HPDE6-E6E7 (cell line): ENCODE measurements at regions not wholly inside any gene's neighbourhood (a gene's known extent, or its start where the extent isn't known, plus 50 kb on each side); places are given as distances from the start of the nearest gene placed in this dataset.

Experiments used
- DNase-seq: peaks from one replicate; pipeline ENCODE4 v3.0.0; 2011; ENCODE audit warnings: missing footprints; ENCODE audit errors: extremely low spot score

DNA sequence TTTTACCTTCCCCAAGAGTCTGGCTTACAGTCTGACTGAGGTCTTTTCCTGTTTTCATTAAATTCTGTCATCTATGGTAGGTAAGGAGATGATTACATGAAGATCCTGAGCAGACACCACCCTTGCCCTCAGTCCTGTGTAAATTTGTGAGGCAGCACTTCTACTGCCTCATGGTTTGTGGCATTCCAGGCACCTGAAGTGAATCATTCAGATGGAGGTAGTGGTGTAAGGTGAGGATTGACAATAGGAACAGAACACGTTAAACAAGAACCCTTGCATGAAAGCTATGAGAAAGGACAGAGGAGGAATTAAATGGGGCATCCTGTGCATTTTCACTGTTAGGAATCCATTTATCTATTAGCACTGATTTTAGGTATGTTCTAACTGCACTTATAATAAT is 618.6 kb downstream of the TLL1 start:
- DNase-seq = no peak

DNA sequence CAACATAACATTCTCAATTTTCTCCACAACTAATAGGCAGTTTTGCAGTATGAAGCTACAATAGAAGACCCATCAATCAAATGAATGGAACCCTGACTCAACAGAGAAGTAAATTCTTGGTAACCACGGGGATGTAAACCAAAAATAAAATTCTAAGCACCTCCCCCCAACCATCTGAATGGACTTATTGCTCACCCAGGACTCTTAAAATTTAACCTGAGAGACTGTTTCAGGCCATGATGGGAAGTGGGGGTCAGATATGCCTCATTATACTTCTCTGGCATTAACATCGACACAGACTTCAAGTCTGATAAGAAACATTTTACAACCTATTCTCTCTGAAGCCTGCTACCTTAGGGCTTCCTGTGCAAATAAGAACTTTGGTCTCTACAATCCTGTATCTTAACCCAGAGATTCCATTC is 620.9 kb downstream of the TLL1 start:
- no peak for DNase-seq

DNA sequence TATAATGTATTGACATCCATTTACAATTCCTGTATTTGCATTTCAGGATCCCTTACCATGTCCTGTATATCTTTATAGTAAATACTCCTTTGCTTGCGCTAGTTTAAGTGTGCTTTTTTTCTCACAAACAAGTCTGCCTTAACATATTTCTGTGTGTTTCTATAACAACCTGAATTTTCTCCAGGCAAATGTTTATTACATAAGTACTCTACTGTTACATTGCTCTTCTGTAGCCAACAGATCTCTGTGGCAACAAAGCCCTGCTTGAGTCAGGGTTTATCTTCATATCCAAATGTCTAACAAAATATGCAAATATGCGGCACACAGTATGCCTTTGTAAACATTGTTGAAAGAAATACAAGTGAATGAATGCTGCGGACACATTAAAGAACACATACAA is 625.5 kb downstream of the TLL1 start:
- DNase-seq = no peak

DNA sequence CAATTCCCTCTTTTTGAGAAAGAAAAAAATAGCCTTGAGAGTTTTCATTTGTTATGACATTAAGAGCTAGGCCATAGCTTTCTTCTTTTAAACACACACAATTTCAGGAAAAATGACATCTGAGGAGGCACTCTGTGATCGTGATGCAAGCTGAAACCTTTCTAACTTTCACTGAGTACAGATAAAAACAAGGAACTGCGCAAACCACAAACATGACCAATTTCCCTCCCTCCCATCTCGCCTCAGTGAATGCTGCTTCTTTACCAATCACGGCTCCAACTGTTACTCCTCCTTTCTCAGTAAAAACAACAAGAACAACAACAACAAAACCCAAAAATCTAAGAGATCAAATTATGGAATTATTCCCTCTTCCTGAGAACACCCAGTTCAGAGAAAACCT is 626.8 kb downstream of the TLL1 start:
- DNase-seq = no peak

DNA sequence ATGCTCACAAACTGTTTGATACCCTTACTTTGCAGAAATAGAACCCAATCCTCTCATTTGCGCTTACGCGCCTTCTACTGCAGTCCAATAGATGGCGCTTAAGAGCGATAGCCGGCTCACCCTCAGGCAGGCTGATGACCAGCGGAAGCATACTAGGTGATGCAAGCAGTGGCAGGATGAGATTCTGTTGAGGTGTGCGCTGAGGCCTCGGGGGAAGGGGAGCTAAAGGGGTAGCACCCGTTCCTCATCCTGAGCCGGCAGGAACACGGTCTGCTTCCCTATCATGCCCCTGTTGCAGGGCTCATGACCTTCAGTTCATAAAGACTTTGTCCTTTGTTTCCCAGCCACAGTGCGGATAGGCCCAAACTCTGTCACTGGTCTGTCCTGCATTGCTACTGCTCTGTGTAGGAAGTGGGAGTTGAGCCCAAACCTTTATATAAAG is 628.9 kb downstream of the TLL1 start:
- peak; percentile 36 for DNase-seq

DNA sequence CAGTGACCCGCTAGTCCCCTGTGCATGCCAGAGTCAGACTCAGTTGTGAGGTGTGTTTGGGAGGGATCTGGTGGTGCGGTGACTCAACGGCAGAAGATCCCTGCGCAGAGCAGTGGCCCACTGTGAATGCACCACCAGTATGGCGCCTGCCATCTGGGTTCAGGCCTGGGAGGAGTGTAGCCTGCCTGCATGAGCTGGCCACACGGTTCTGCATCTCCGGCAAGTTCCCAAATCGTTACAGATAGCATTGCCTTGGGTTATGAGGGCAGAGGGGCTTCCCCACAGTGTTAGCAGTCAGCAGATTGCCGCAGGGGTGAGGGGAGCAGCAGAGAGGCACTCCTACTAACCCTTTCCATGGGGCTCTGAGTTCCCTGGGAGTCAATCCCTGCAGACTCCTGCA is 629.6 kb downstream of the TLL1 start:
- DNase-seq = no peak

GRCh38 chr4:166506051-166506450 is 633.0 kb downstream of the TLL1 start:
- DNase-seq = no peak

- no peak for DNase-seq
Measured at GRCh38 chr4:166512267-166512666, 639.2 kb downstream of the TLL1 start.

DNA sequence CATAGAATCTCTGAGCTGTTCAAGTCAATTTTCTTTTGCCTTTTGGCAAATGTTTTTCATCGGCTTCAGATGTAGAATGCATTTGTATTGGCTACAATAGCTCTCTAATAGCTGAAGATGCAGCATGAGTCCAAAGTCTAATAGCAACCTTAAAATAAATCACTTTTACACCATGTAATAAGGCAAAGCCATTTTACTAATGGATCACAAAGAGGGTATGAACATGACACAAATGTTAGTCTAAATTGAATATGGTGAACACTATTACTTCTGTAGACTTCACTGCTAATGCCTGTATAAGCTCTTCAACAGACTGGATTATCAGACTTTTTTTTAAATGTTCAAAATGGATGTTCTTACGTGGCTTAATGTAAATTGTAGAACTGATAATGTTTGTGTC is 645.3 kb downstream of the TLL1 start:
- no peak for DNase-seq

GRCh38 chr4:166518776-166519175 is 645.7 kb downstream of the TLL1 start:
- DNase-seq = no peak

GRCh38 chr4:166519774-166520173 is 646.7 kb downstream of the TLL1 start:
- DNase-seq = no peak

GRCh38 chr4:166527500-166527899 is 654.5 kb downstream of the TLL1 start:
- DNase-seq = no peak

- DNase-seq = no peak
Measured at GRCh38 chr4:166531703-166532102, 658.7 kb downstream of the TLL1 start.

DNA sequence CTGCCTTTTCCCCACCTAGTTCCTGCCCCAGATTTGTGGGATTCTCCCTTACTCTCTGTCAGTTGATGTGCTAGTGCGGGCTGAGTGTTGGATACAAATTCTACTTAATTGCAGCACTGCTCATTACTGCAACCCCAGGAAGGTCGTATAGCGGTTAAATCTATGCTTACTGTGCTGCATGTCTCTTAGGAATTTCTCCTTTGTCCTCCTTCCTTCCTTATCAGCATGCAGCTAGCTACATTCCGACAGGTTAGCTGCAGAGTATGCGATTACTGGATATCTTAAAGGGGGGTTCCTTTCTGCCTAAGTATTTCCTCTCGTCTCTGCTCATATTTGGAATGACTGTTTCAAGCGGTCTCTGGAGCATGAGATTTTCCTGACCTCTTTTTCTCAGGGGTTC is 662.8 kb downstream of the TLL1 start:
- no peak for DNase-seq

DNA sequence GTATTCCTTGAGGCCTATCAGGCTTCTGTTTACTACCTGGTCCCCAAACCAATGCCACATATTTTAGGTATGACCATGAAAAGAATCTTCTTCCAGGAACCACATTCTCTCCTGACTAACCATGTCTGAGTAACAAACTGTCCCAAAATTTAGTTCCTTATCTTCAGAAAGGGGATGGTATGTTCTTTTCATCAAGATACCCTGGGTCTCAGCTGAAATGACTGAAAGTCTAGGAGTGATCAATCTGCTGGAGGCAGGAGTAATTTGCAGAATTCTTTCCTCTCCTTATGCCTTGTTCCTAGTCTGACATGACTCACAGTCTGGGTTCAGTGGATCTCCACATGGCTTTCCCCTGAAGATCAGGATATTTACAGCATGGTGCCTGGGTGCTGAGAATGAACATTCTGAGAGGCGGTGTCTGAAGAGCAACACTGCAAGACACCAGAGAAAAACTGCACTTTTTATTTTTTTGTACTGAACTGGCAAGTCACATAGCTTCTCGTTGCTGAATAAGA is 665.5 kb downstream of the TLL1 start:
- no peak for DNase-seq

DNA sequence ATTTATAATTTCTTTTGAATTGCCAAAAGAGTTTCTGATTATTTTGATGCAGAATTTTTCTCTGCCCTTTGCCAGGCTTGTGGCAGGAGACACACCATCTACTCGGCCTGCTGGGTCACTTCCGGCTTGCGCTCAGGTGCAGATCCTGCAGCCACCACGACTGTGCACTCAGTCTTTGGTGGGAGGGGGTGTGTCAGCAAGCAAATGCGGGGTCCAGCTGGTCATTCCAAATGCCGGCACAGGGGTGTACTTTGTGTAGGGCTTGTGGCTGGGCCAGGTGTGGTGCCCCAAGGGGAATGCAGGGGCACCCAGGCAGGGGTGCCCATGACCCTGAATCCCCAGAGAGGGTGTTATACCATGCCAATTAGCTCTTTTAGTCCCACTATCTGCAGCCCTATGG is 673.0 kb downstream of the TLL1 start:
- DNase-seq = no peak

DNA sequence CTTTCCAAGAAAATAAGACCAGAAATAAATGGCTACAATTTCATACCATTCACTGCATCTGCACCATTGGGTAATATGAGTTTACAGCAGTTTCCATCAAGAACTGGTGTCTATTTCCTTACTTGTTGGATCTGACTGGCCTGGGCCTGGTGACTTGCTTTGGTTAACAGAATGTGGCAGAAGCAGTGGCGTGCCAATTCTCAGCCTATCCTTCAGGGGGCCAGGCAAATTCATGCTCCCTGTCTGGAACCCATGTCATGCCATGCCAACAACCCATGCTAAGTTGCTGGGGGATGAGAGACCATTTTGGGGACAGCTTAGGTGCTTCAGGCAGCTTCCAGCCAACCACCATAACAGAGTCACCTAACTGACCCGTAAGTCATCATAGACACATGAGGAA is 656.7 kb downstream of the SPOCK3 start:
- DNase-seq = no peak

DNA sequence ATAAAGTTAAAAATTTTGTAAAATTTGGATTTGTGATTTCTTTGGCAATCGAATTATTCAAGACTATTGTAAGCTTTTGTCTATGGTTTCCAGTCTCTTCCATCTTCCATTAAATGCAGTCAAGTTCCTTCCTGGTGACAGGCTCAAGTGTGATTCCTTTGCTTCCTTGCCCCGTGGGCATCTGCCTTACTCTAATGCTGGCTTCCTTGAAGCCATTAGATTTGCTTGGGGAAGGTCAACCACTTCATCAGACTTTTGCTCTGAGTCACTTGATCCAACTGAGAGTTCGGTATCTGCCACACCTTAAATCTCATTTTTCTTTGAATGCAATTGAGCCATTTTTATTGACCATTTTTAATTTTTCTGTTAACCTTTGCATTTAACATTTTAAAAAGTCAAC is 648.8 kb downstream of the SPOCK3 start:
- DNase-seq = no peak

GRCh38 chr4:166594326-166594946 is 639.9 kb downstream of the SPOCK3 start:
- peak; percentile 72 for DNase-seq

GRCh38 chr4:166600264-166600663 is 634.0 kb downstream of the SPOCK3 start:
- no peak for DNase-seq

- no peak for DNase-seq
Measured at GRCh38 chr4:166602068-166602467, 632.2 kb downstream of the SPOCK3 start.

DNA sequence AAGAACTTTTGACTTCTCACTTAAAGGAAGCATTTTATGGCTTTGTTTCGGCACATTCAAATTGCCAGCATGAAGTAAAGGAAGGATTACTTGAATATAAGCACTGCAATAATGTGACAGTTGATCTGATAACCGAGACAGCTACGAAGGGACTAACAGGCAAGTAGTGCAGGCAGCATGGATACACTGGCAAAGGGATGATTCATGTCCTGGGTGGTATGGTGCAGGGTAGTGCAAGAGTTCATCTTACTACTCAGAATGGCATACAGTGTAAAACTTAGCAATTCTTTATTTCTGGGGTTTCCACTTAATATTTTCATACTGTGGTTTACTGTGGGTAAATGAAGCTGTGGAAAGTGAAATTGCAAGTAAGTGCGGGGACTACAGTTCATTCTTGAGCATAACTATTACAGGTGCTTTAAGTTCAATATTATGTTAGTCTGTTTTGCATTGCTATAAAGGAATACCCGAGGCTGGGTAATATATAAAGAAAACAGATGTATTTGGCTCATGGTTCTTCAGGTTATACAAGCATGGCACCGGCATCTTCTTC is 611.8 kb downstream of the SPOCK3 start:
- no peak for DNase-seq

- DNase-seq = no peak
Measured at GRCh38 chr4:166625018-166625637, 609.2 kb downstream of the SPOCK3 start.
